CD4-positive, alpha-beta T cell treated with Interleukin-12 subunit alpha and Interleukin-12 subunit beta, for 1 hour (primary cell): ENCODE measurements at regions not wholly inside any gene's neighbourhood (a gene's known extent, or its start where the extent isn't known, plus 50 kb on each side); places are given as distances from the start of the nearest gene placed in this dataset.
"Not testable (repeated sequence)": the region's sequence is repeated elsewhere in the genome, so short reads cannot be mapped to it uniquely, and the experiment has no call there.

Experiments
- DNase-seq: peaks from one replicate; pipeline ENCODE4 v3.0.0-alpha.2; 2020

- DNase-seq, result no peak
Observed at GRCh38 chr13:111564606-111565005, 244.2 kb downstream of the TEX29 start.

DNA sequence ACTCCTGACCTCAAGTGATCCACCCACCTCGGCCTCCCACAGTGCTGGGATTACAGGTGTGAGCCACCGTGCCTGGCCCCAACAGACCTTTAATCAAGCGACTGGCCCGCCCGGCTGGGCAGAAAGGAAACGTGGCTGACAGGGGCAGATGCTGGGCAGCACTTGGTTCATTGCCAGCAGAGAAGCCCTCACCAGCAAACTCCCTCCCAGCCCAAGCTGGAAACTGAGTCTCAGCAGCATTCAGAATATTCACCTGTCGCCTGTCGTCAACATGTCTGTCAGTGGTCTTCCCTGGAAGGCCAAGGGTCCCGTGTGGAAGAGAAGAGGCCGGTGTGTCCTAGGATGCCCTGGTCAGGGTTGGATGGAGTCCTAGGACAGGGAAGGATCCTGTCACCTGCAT is 245.0 kb downstream of the TEX29 start:
- no peak for DNase-seq

GRCh38 chr13:111566567-111566966 is 246.1 kb downstream of the TEX29 start:
- no peak for DNase-seq

GRCh38 chr13:111567637-111568036 is 247.2 kb downstream of the TEX29 start:
- DNase-seq, result no peak

GRCh38 chr13:111568290-111568689 is 247.8 kb downstream of the TEX29 start:
- no peak for DNase-seq

DNA sequence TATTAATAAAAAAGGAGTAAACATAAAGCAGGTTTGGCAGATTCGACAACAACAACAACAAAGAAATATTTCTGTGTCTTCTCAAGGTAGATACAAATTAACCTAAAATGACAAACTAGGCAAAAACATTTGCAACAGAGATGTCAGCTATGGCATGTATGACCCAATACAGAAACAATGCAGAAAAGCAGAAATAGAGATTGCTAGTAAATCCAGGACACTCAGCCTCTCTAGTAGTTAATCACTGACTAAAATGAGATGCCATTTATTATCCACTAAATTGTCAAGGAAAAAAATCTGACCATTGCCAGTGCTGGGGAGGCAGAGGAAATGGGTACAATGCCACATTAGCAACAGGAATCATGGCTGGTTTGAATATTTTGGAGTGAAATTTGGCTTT is 250.5 kb downstream of the TEX29 start:
- DNase-seq, result no peak

GRCh38 chr13:111572956-111573761 is 252.7 kb downstream of the TEX29 start:
- no peak for DNase-seq

- DNase-seq, result no peak
Observed at GRCh38 chr13:111573801-111574200, 253.4 kb downstream of the TEX29 start.

GRCh38 chr13:111575276-111575675 is 254.8 kb downstream of the TEX29 start:
- no peak for DNase-seq

DNA sequence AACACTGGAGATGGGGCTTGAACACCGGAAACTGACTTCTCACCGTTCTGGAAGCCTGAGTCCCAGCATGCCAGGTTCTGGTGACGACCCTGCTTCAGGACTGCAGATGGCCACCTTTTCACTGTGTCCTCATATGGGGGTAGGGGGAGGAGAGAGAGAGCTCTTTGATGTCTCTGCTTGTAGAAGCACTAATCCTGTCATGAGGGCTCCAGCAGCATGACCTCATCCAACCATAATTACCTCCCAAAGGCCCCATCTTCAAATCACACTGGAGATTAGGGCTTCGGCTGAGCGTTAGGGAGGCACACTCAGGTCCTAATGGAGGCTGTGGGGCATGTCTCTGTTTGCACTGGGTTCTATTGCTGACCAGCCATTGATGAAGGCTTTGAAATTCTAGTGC is 255.3 kb downstream of the TEX29 start:
- DNase-seq, result no peak

GRCh38 chr13:111577208-111577828 is 256.9 kb downstream of the TEX29 start:
- DNase-seq, result no peak

DNA sequence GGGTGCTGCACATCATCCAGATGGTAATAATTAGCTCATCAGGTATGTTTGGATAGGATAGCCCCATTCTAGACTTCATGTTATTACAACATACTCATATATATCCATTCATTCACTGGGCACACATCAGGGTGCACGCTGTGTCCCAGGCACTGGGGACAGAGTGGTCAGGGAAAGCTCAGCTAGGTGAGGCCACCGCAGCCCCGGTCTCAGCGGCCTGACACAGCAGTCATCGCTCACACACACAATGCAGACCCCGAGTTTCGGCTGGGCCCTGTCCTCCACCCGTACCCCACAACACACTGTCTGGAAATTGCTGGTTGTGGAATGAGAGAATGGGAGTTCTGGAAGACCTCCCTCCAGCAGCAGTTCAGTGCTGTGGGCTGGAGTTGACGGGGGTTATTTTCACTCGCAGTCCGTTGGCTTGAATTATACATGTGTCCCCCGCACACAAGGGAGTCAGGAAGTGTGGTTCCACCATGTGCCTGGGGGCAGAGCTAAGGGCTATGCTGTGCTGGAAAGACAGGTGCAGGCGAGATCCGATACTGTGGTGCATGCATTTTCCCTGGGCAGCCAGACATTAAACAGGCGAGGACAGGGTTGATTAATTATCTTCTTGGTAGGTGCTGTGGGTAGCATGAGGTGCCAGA is 257.6 kb downstream of the TEX29 start:
- no peak for DNase-seq

DNA sequence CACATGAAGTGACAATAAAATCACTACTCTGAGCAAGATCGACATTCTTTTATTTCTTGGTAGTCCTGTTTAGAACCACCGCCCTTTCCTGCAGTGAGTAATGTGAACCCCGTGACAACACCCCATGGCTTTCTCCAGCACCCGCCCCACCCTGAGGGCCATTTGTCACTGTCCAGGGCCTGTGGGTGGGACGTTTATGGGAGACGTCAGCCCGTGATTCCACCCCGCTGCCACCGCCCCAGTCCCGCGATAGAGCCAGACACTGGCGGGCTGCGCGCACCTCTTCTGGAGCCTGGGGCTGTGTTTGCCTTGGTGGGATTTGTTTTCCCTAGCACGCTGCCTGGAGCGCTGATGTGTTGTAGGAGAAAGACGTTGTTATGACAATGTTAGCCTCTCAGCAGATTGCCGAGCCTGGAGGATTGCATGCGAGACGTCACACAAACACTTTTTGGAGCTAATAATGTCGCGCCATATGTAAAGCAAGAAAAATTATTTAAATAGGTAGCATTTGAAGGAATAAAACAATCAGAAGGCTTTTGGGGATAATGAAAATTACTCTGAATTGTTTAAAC is 263.7 kb downstream of the TEX29 start:
- DNase-seq, result no peak

- no peak for DNase-seq
Observed at GRCh38 chr13:111584870-111585269, 264.4 kb downstream of the TEX29 start.

GRCh38 chr13:111586291-111586690 is 265.8 kb downstream of the TEX29 start:
- DNase-seq, result no peak

GRCh38 chr13:111587249-111587648 is 266.8 kb downstream of the TEX29 start:
- DNase-seq, result no peak

DNA sequence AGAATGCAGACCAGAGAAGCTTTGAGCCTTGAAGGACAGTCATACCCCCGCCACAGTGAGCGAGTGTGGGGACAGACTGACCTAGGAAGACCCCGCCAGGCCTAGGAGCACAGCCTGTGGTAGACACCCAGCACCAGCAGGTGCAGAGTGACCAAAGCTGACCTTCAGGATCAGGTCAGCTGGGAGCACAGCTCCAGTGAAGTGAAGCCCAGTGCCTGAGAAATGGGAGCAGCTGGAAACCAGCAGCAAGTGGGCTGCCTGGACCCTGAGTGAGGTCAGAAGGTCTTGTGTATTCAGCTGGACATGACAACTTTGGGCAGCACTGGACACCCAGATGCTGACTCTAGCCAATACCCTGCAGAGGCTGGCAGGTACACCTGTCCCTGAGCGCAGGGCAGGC is 268.9 kb downstream of the TEX29 start:
- no peak for DNase-seq

- no peak for DNase-seq
Observed at GRCh38 chr13:111589992-111590391, 269.6 kb downstream of the TEX29 start.

DNA sequence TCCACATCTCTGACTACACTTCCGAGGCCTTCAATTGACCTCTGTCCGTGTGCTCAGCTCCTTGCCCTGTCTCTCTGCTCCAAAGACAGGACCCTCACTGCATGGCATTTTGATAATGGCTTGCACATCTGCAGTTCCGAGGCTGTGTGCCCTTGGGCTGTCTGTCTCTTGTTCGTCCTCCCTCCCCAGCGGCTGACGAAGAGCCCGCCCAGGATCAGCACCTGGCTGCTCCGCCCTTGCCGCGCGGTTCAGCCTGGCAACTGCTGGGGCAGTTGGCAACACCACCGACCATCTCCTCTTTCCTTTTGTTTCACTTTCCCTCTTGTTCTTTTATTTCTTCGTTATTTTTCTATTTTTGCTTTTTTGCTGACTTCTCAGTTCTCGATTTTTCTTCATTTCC is 270.4 kb downstream of the TEX29 start:
- DNase-seq, result no peak

- not testable (repeated sequence) for DNase-seq
Observed at GRCh38 chr13:111593490-111593889, 273.0 kb downstream of the TEX29 start.

DNA sequence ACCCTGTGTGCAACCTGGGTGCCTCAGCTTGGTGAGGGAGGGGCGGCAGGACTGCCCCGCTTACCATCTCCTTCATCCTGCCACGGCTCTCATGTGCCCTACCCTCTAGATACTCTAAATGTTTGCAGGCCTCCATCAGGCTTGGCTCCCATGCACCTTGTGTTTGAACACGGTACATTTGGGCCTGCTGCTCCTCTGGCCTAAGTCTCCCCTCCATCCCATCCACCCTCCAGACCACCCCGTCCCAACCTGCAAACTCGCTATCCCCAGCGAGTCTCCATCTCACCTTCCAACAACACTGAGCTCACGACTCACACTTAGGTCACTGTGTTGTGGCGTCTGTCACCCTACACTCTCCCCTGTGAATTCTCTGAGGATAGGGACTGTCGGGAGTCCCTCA is 274.2 kb downstream of the TEX29 start:
- DNase-seq, result no peak

GRCh38 chr13:111595276-111595675 is 274.8 kb downstream of the TEX29 start:
- DNase-seq, result no peak

- DNase-seq, result no peak
Observed at GRCh38 chr13:111595791-111596190, 275.3 kb downstream of the TEX29 start.

GRCh38 chr13:111597191-111597611 is 276.8 kb downstream of the TEX29 start:
- no peak for DNase-seq
